Loucy (cell line): ENCODE measurements at regions not wholly inside any gene's neighbourhood (a gene's known extent, or its start where the extent isn't known, plus 50 kb on each side); places are given as distances from the start of the nearest gene placed in this dataset.

ENCODE experiments used
- H2AFZ ChIP-seq: fragments of 200-600 bp; sonication (generic); 2 replicates; pipeline ENCODE4 v1.6.0; 2016; ENCODE audit warnings: antibody characterized with exemption, mild to moderate bottlenecking, low read length, moderate library complexity
- H3F3A ChIP-seq: fragments of 200-600 bp; 2 replicates; pipeline ENCODE4 v1.6.0; 2016; ENCODE audit warnings: antibody characterized with exemption, low read depth, mild to moderate bottlenecking
- H3K27me3 ChIP-seq: fragments of 200-600 bp; sonication (generic); 2 replicates; pipeline ENCODE4 v1.6.1; 2014; ENCODE audit warnings: low read length, mild to moderate bottlenecking; ENCODE audit not compliant: insufficient read depth, poor library complexity, severe bottlenecking
- H3K36me3 ChIP-seq: fragments of 200-600 bp; sonication (generic); 2 replicates; pipeline ENCODE4 v1.6.1; 2016; ENCODE audit warnings: low read length; ENCODE audit not compliant: insufficient read depth
- H3K4me1 ChIP-seq: fragments of 200-600 bp; sonication (generic); 2 replicates; pipeline ENCODE4 v1.5.1; 2014; ENCODE audit warnings: low read length, mild to moderate bottlenecking; ENCODE audit not compliant: insufficient read depth, poor library complexity, severe bottlenecking
- H3K4me2 ChIP-seq: fragments of 200-600 bp; sonication (generic); 2 replicates; pipeline ENCODE4 v1.6.0; 2014; ENCODE audit warnings: antibody characterized with exemption, low read length, low read depth, mild to moderate bottlenecking; ENCODE audit not compliant: poor library complexity, severe bottlenecking
- H3K4me3 ChIP-seq: fragments of 200-600 bp; sonication (generic); 2 replicates; pipeline ENCODE4 v1.5.1; 2014; ENCODE audit warnings: low read length, mild to moderate bottlenecking, mixed read lengths; ENCODE audit not compliant: poor library complexity, severe bottlenecking
- H3K79me2 ChIP-seq: fragments of 200-600 bp; sonication (generic); 2 replicates; pipeline ENCODE4 v1.6.1; 2014; ENCODE audit warnings: low read length; ENCODE audit not compliant: insufficient read depth
- H3K9ac ChIP-seq: fragments of 200-600 bp; sonication (generic); 2 replicates; pipeline ENCODE4 v1.6.0; 2014; ENCODE audit warnings: mild to moderate bottlenecking, low read depth, low read length, moderate library complexity; ENCODE audit not compliant: poor library complexity, severe bottlenecking
- H3K9me2 ChIP-seq: fragments of 200-600 bp; sonication (generic); replicated peaks from 2 replicates; pipeline ENCODE4 v1.6.1; 2016; ENCODE audit warnings: low read depth, low read length, mixed read lengths
- H3K9me3 ChIP-seq: fragments of 200-600 bp; sonication (generic); 2 replicates; pipeline ENCODE4 v1.6.1; 2014; ENCODE audit warnings: mild to moderate bottlenecking, antibody characterized with exemption, low read length, low read depth; ENCODE audit not compliant: insufficient read depth
- H4K20me1 ChIP-seq: fragments of 200-600 bp; sonication (generic); 2 replicates; pipeline ENCODE4 v1.6.0; 2014; ENCODE audit warnings: antibody characterized with exemption, low read length, mild to moderate bottlenecking; ENCODE audit not compliant: insufficient read depth, poor library complexity, severe bottlenecking
- CTCF ChIP-seq: fragments of 200-600 bp; sonication (generic); conservative IDR thresholded peaks from 2 replicates; pipeline ENCODE4 v1.5.1; 2014; ENCODE audit warnings: mild to moderate bottlenecking, antibody characterized with exemption, low read length
- EZH2phosphoT487 ChIP-seq: fragments of 200-600 bp; IDR thresholded peaks from 2 replicates; pipeline ENCODE4 v1.6.1; 2018; ENCODE audit warnings: antibody characterized with exemption, mild to moderate bottlenecking, moderate library complexity, borderline replicate concordance

DNA sequence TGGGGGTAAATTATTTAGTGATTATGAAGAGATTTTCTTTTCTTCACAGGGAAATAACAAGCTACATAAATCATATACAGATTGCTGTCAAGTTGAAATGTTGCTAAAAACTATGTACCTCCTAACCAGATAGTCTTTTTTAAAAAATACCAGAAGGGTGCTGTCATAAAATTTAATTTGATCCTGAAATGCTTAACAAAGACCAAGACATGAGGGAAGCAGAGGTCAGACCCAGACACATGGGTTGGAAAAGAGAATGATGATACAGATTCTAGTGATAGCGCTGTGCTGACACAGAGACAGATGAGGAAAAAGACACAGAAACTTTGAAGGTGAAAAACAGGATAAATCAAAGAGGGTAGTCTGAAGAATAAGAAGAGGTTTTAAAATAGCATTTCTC is 573.1 kb downstream of the HACE1 start:
- Histone ChIP-seq H3K4me2 (no peak overlapping the region), H3K36me3 (no peaks in the 10 kb centered on the region), H4K20me1 (no peaks in the 10 kb centered on the region), H3K27me3 (no peaks in the 10 kb centered on the region), H3K79me2 (no peaks in the 10 kb centered on the region), H3K4me1 (no peaks in the 10 kb centered on the region), H3K9ac (no peak overlapping the region), H3F3A (no peaks in the 10 kb centered on the region), H3K9me2 (no peaks in the 10 kb centered on the region), H2AFZ (no peak overlapping the region), H3K9me3 (no peaks in the 10 kb centered on the region), H3K4me3 (no peak overlapping the region)
- no peak for TF ChIP-seq EZH2phosphoT487
- no peak for TF ChIP-seq CTCF

GRCh38 chr6:104284872-104285271 is 574.8 kb downstream of the HACE1 start:
- H3K4me1 ChIP-seq = peaks cover under 1% of the 10 kb centered on the region
- H2AFZ ChIP-seq = no peak overlapping the region
- no peak overlapping the region for H3K4me3 ChIP-seq
- no peaks in the 10 kb centered on the region for H3K27me3 ChIP-seq
- no peak for TF ChIP-seq CTCF
- no peak for TF ChIP-seq EZH2phosphoT487
- H3K9ac ChIP-seq = no peak overlapping the region
- H3K9me2 ChIP-seq = no peaks in the 10 kb centered on the region
- H4K20me1 ChIP-seq = no peaks in the 10 kb centered on the region
- H3F3A ChIP-seq = no peaks in the 10 kb centered on the region
- no peak overlapping the region for H3K4me2 ChIP-seq
- H3K9me3 ChIP-seq = no peaks in the 10 kb centered on the region
- H3K36me3 ChIP-seq = no peaks in the 10 kb centered on the region
- H3K79me2 ChIP-seq = no peaks in the 10 kb centered on the region

GRCh38 chr6:104282581-104282980 is 577.1 kb downstream of the HACE1 start:
- no peaks in the 10 kb centered on the region for H3K9me3 ChIP-seq
- H3K4me3 ChIP-seq = no peak overlapping the region
- no peaks in the 10 kb centered on the region for H3F3A ChIP-seq
- no peaks in the 10 kb centered on the region for H3K9me2 ChIP-seq
- no peaks in the 10 kb centered on the region for H3K36me3 ChIP-seq
- no peak overlapping the region for H3K9ac ChIP-seq
- peaks cover 15% of the 10 kb centered on the region for H3K4me1 ChIP-seq
- no peak for TF ChIP-seq EZH2phosphoT487
- no peak for TF ChIP-seq CTCF
- H3K27me3 ChIP-seq = no peaks in the 10 kb centered on the region
- no peaks in the 10 kb centered on the region for H3K79me2 ChIP-seq
- no peaks in the 10 kb centered on the region for H4K20me1 ChIP-seq
- no peak overlapping the region for H3K4me2 ChIP-seq
- H2AFZ ChIP-seq = no peak overlapping the region
